22Rv1 (cell line): ENCODE measurements at regions not wholly inside any gene's neighbourhood (a gene's known extent, or its start where the extent isn't known, plus 50 kb on each side); places are given as distances from the start of the nearest gene placed in this dataset.

ENCODE experiments used
- H3K27ac ChIP-seq: fragments of 450-650 bp; 2 replicates; pipeline ENCODE4 v1.5.1; 2017
- ZFX ChIP-seq: fragments of 450-650 bp; IDR thresholded peaks from 2 replicates; pipeline ENCODE4 v1.6.1; 2017; ENCODE audit warnings: antibody characterized with exemption, borderline replicate concordance
- TF ChIP-seq, protein P1 (sequence below): fragments of 450-650 bp; IDR thresholded peaks from 2 replicates; pipeline ENCODE4 v1.5.1; 2017; ENCODE audit warnings: mild to moderate bottlenecking

DNA sequence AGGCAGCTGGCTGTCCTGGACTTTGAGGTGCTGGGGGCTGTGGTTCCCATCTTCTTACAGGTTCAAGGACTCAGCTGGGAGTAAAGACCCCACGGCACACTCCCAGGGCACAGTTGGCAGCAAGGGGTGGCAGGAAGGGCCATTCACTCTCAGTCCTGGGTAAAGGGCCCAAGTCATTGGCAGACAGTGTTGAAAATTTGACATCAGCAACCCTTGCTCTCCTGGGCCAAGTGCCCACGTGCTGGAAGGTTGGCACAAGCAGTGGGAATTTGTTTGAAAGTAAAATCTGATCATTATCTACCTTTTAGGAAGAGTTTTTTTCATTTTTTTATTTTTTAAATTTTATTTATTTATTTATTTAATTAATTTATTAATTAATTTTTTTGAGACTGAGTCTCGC lies 241.6 kb upstream of the MKI67 start:
- no peak overlapping the region for H3K27ac ChIP-seq
- TF ChIP-seq, protein P1, sequence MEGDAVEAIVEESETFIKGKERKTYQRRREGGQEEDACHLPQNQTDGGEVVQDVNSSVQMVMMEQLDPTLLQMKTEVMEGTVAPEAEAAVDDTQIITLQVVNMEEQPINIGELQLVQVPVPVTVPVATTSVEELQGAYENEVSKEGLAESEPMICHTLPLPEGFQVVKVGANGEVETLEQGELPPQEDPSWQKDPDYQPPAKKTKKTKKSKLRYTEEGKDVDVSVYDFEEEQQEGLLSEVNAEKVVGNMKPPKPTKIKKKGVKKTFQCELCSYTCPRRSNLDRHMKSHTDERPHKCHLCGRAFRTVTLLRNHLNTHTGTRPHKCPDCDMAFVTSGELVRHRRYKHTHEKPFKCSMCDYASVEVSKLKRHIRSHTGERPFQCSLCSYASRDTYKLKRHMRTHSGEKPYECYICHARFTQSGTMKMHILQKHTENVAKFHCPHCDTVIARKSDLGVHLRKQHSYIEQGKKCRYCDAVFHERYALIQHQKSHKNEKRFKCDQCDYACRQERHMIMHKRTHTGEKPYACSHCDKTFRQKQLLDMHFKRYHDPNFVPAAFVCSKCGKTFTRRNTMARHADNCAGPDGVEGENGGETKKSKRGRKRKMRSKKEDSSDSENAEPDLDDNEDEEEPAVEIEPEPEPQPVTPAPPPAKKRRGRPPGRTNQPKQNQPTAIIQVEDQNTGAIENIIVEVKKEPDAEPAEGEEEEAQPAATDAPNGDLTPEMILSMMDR, result no peak
- no peak for TF ChIP-seq ZFX

DNA sequence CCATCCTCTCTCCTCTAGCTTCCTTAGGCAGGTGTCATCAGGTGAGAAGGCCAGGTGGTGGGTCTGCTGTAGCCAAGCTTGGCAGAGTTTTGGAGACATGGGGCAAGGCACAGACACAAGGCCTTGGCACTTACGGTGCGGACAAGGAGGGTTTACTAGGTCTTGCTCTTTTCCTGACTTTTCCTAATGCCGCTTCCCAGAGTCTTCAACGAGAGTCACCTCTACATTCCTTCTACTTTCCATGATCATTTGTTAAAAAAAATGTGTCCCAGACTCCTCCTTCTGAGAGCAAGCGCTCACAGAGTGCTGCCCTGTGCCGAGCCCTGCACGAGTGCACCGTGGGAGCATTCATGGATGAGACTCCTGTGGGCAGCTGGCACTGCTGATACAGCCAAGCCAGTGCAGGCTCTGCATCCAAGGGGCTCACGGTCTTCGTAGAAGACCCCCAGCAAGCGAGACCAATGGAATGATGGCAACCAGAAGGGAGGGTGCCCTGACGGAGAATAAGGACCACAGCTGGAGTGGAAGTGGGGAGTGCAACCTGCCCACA lies 243.0 kb upstream of the MKI67 start:
- TF ChIP-seq ZFX, result no peak
- TF ChIP-seq, protein P1, result no peak
- H3K27ac ChIP-seq, result no peak overlapping the region

DNA sequence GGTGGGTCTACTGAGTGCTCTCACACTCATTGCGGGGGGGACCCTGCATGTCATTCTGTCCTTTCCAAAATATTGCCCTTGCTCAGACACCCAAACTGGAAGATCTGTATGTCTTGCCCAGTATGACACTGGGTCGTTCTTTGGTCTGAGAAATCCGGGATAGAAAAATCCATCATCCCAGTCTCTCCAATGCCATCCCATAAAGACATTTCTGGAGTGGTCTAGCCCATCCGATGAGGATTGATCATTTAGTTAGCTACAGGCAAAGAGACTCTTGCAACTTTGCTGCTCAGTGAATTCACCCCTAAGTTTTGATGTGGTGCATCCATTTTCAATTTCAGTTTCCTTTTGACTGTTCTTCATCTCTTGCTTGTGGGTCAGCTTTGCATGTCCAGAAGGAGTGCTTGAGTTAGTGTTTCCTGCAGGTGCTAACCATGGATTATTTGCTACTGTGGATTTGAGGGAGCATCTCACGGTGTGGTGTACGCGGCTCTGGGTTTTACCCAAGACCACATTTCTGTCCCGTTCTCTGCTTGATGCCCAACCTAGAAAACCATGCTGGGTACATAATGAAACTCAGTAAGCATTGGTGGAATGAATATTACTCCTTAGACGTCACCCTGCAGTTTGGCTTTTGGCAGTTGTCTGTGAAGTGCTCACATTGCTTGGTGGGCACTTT lies 247.0 kb upstream of the MKI67 start:
- TF ChIP-seq ZFX, result no peak
- TF ChIP-seq, protein P1, result no peak
- no peak overlapping the region for H3K27ac ChIP-seq

DNA sequence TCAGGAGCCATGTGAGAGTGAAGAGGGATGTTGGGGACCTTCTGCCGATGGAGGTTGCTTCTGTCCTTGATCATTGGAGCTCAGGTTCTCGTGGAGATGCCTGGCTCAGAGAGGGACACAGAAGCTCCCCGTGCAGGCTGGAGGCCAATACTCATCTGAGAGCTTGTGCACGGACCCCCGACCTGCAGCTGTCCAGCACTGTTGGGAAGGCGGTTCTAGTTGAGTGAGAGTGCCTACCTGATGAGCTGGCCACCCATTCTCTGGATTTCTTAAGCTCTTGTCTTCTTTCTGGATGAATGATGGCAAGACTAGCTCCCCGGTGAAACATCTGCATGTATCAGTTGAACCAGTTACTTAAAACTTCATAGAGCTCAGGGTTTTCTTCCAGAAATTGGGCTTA lies 247.6 kb upstream of the MKI67 start:
- TF ChIP-seq ZFX, result no peak
- TF ChIP-seq, protein P1, result no peak
- no peak overlapping the region for H3K27ac ChIP-seq

DNA sequence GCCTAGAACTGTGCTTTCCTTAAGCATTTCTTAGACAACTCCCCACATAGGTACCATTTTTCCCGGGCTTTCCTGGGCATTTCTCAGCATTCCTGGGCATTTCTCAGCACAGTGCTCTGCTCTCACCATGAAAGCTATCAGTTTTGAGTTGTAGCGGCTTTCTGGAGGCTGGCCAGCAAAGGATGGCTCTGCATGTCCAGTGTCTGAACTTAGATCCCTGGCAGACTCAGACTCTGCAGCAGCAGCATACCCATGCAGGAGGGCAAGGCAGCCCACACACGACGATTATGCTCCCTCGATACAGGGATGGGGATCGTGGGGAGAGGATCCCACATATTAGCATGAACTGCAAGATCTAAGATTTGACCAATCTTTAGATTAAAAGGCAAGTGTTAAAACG lies 248.9 kb upstream of the MKI67 start:
- no peak for TF ChIP-seq ZFX
- TF ChIP-seq, protein P1, result no peak
- H3K27ac ChIP-seq, result no peak overlapping the region

DNA sequence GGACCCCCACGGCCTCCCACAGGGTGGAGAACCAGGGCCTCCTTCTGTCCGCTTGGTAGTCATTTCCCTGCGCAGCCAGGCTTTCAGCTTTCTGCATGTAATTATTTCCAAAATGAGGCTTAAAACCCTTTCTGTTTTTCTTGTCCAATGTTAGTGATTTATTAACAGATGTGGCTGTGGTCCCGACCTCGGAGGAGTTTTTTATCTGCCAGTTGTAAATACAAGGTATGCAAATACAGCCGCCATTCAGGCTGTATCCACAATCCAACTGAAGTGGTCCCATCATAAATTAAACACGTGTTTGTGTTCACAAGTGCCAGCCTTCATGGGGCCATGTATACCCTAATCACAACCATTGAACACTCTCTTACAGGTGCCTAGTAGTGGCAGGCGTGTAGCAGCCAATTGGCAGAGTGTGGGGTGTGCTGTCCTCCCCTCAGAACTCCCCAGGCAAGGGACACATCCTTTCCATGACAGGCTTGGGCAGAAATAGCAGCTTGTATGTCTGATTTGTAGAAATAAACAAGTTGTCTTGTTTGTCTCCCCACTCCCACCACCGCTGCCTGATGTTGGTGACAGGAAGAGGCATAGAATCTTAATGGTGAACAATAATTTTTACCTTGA lies 251.3 kb upstream of the MKI67 start:
- no peak for TF ChIP-seq ZFX
- TF ChIP-seq, protein P1, result no peak
- no peak overlapping the region for H3K27ac ChIP-seq

DNA sequence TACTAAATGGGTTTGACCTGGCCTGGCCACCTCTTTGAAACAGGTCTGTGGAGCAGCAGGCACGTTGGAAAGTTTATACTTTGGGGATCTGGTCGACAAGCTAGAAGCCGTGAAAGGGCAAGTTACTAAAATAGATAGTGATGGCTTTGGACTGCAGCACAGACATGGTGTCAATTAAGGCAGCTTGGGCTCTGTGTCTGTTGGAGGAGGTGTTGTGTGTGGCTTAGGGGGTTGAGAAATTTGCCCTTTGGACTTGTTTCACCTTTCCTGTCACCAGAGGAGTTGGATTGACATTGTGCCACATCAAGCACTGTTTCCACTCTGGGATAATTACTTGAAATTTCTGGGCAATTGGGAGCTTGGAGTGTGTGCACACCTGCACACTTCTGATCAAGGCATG lies 251.8 kb upstream of the MKI67 start:
- TF ChIP-seq, protein P1, result no peak
- TF ChIP-seq ZFX, result no peak
- no peak overlapping the region for H3K27ac ChIP-seq
